IPS DF 4.7 (cell line): ENCODE measurements at regions not wholly inside any gene's neighbourhood (a gene's known extent, or its start where the extent isn't known, plus 50 kb on each side); places are given as distances from the start of the nearest gene placed in this dataset.
A peak's percentile ranks its signal among the peaks of the same experiment; 100 is the strongest.

ENCODE experiments used
- DNase-seq: peaks from one replicate; pipeline ENCODE4 v3.0.0-alpha.2; 2013; ENCODE audit warnings: low spot score; ENCODE audit errors: extremely low read depth

GRCh38 chr1:57882072-57882471, 458.2 kb upstream of the DAB1 start:
- DNase-seq: no peak

- no peak for DNase-seq
Measured at GRCh38 chr1:57881639-57882038, 457.8 kb upstream of the DAB1 start.

DNA sequence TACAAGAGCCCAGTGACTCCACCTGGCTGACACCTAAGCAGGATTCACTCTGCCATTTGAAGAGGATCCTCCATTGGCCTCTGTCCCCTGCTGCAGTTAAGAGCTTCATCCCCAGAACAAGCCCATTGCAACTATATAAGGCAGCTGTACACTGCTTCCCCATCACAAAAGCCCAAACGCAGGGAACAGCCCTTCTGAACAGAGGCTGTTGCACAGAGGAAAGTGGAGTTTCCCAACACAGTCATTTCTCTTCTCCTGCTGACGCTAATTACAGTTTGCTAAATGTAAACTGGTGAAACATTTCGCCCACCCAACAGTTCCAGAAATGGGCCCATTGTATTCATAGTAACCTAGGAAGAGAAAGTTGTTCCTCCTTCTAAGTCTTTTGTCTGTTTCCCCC, 455.8 kb upstream of the DAB1 start:
- no peak for DNase-seq

DNA sequence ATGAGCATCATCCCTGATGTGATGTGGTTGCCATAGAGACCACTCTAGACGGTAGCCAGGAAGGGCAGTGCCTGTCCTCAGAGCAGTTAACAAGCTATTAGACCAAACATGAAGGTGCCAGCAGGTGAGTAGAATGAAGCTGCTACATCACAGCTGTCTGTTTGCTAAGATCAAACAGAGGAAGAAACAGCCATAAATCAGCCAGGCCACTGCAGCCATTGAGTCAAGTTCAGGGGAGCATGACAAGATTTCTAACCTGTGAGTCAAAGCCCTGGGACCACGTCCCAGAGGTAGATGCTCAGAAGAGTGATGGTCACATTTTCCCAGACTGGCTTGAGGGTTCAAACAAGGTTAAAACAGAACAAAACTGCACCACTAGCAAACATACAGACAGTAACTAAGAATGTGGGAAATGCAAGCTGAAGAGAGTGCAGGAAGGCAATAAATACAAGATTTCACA, 450.6 kb upstream of the DAB1 start:
- no peak for DNase-seq

- no peak for DNase-seq
Measured at GRCh38 chr1:57872913-57873312, 449.1 kb upstream of the DAB1 start.

GRCh38 chr1:57868908-57869307, 445.0 kb upstream of the DAB1 start:
- no peak for DNase-seq

DNA sequence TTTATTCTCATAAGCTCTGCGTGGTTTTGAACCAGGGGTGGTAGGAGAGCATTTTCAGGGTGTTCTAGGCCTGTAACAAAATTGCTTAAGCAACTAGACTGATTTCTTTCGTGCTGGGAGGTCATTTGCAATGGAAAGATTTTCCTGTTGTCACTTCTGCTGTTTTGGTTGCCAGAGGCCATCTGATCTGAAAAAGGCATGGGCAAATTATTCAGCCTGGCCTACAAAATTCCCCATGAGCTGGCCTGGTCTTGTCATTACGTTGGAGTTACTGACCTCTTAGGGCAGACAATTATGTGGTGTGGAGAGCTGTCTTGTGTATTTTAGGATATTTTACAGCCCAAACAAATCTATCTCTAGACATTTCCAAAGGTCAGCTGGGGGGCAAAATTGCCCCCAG, 444.4 kb upstream of the DAB1 start:
- DNase-seq: no peak

GRCh38 chr1:57866998-57867397, 443.1 kb upstream of the DAB1 start:
- DNase-seq: no peak

DNA sequence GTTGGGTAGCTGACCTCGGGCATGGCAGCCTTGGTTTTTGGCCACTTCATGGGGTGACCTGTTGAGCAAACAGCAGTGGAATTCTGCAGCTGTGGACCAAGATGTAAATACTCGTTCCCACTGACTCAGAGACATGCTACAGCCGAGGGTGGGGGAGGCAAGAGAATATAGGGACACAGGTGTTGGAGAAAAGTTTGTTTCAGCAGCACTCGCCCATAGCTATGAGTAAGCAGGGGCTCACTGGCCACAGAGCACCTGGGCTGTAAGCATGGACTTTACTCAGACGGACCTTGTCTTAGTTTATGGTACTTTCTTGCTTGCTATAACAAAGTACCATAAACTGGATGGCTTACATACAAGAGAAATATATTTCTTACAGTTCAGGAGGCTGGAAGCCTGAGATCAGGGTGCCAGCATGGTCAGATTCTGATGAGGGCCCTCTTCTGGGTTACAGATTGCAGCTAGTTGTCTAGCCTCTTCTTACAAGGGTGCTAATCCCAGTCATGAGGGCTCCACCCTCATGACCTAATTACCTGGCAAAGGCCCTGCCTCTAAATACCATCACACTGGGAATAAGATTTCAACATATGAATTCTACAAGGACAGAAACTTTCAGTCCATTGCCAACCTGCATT, 437.2 kb upstream of the DAB1 start:
- DNase-seq: no peak

DNA sequence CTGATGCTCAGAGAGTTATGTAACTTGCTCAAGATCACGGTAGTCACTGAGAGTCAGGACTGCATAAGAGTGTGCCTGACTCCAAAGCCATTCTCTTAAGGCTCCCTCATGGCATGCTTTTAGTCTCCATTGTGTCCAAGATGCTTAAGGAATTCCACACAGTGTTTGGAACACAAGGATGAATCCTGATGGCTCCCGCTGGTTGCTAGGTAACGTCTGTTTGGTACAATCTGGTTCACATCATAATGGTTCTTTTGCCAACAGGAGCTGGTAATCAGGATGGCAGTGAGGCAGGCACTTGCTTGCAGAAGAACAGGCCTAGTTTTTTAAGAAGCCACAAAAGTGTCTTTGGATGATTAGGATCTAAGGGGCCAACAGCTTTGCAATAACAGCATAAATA, 436.5 kb upstream of the DAB1 start:
- no peak for DNase-seq

DNA sequence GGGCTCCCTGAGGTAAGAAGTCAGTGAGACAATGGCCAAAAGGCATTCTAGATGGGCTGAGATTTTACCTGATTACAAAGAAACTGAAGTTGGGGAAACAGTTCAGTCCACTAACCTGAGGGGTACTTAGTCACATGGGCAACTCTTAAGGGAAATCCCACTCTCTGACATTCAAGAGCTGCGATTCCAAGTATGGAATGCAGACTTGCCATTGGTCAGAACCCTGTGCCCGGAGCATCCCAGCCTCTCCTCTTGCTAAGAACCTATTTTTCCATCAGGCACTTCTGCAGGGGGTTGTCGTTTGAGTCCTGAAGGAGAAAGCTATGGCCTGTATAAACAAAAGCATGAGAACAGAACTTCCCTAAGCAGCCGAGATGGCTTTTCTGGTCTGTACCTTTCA, 434.9 kb upstream of the DAB1 start:
- no peak for DNase-seq

DNA sequence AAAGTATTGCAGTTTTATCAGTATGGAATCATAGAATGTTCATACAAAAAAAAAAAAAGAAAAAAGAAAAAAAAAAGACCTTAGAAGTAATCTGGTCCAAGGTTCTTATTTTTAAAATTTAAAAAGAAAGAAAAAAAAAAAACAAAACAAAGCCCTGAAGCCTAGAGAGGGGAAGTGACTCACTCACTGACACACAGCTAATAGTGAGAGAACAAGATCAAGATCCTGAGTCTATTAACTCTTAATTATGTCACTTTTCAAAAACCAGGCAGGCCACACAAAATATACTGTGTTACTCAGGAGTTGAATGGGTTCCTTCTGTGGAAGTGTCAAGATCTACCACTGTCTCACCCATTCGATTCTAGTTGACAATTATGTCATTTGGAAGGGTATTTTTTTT, 433.9 kb upstream of the DAB1 start:
- DNase-seq: no peak

DNA sequence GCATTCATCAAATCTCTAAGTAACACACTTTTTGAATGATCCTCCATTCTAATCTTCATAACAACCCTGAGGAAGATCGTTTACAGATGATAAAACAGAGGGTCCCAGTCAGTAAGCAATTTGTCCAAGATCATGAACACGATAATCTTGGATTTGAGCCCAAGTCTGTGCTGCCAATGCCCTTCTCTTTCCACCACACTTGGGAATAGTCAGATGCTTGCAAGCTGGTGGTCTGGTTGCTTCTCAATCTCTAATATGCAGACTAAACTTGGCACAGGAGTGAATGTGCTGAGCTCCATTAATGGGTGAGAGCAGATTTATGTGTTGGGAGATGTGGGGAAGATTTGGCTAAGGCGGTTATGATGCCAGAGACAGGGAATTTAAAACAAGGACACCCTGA, 430.6 kb upstream of the DAB1 start:
- no peak for DNase-seq

- DNase-seq: no peak
Measured at GRCh38 chr1:57850176-57850940, 426.5 kb upstream of the DAB1 start.

DNA sequence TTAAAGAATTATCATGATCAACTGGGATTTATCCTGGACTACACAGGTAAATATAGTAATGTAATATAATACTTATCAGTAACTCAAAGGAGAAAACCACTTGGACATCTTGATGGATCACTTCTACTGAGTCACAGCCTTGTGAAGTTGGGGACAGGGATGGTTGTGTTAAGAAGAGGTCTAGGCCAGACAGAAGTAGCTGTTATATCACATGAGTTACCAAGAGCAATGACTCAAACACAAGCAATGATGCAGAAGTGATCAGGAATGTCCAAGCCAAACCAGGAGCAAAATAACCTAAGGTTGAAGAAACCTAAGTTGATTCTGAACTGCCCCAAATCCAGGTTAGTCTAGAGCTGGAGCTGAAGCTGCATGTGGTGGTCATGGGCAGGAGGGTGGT, 424.5 kb upstream of the DAB1 start:
- no peak for DNase-seq

DNA sequence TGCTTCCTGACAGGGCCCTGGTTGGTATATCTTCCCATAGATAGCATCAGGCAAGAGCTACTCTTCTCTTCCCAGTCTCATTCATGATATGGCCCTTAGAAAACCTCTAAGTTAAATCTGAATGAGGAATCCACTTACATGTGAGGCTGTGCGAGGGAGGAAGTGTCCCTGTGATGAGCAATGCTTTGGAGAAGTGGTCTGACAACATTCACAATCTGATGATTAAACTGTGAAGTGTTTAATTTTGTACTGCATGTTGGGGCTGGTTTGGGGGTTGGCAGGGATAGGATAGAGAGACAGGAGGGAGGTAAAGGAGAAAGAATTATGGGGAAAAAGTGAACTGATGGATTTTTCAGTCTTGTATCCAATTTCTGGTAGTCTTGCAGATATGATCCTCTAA, 421.2 kb upstream of the DAB1 start:
- no peak for DNase-seq

DNA sequence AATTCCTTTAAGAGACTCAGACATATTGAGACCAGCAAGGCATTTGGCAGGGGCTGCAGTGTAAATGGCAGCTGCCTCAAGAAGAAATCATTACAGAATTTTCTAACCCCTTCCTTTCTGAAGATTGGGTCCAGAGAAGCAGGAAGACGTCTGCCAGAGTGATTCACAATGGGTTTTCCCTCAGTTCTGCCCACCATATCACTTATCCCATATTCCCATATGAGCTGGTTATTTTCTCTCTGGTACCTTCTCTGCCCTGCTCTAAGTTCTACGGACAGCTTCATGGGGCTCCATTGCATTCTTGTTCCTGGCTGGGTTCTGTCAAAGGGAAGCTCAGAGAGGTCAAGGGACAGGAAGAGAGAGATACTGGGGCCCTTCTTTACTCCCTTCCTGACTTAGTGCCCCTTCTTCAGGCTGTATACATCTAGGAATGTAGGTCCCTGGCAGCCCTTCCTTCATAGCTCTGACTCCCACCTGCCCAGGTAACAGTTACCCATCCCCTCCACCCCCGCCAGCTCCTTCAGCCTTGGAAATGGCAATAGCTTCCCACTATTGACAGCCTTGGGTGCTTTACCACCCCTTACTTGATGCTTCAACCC, 420.6 kb upstream of the DAB1 start:
- DNase-seq: no peak

- no peak for DNase-seq
Measured at GRCh38 chr1:57843760-57844159, 419.9 kb upstream of the DAB1 start.

- DNase-seq: no peak
Measured at GRCh38 chr1:57839526-57839925, 415.7 kb upstream of the DAB1 start.

- no peak for DNase-seq
Measured at GRCh38 chr1:57839067-57839466, 415.2 kb upstream of the DAB1 start.

DNA sequence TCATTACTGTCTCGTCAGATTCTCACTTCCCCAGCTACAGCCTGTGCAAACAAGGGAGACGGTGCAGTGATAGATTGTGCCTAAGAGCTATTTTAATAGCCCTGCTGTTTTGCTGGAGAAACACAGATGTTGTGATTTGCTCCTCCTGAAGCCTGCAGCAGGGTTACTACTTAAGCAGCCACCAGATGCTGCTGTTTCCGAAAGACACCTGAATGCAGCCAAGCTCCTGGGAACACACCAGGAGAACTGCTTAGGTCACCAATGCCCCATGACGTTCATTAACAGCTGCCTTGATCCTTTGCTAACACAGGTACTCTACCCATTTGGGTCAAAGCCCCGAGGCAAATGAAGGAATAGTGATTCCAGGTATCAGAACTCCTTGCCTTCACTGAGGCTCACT, 411.8 kb upstream of the DAB1 start:
- peak; percentile 28 for DNase-seq

DNA sequence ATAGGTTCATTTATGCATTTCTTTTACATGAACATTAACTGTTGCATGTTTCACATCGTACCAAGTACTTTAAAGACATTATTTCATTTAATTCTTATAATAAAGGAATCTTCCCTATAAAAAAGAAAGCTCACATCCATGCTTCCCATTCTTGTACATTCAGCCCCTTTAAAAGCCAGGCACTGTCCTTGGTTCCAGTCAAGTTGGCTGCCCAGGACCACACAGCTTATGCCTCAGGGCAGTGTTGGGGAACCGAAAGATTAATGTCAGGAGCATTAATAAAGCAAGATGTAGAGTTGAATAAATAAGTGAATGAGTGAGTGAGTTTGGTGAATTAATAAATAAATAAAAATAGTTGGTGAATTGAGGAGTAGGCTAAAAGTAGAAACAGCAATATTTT, 409.4 kb upstream of the DAB1 start:
- no peak for DNase-seq

DNA sequence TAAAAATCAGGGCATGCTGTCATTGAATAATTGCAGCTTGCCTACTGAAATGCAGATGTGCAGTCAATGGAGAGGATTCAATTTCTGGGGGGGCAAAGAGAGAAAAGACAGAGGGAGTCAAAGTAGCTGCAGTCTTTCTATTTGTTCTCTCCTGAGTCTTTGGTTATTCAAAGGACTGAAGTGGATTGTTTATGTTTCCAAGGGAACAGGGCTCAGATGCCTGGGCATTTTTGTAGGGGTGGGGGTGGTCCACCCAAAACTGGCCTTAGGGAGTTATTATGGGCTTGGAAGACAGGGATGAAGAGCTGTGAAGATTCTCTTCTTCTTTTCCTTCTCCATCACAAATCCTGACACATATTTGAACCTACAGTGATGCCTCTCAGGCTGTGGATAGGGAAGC, 408.8 kb upstream of the DAB1 start:
- DNase-seq: no peak
